GM20431 (cell line): ENCODE measurements at regions not wholly inside any gene's neighbourhood (a gene's known extent, or its start where the extent isn't known, plus 50 kb on each side); places are given as distances from the start of the nearest gene placed in this dataset.
"Not testable (repeated sequence)": the region's sequence is repeated elsewhere in the genome, so short reads cannot be mapped to it uniquely, and the experiment has no call there.

Experiments used
- in situ Hi-C: fragments of 300-500 bp; cut with MseI, MboI; formaldehyde crosslinking; loops from one replicate; pipeline ENCODE4 v1.15.0; 2020; ENCODE audit warnings: low sequenced_read_pairs; ENCODE audit not compliant: unreplicated experiment

DNA sequence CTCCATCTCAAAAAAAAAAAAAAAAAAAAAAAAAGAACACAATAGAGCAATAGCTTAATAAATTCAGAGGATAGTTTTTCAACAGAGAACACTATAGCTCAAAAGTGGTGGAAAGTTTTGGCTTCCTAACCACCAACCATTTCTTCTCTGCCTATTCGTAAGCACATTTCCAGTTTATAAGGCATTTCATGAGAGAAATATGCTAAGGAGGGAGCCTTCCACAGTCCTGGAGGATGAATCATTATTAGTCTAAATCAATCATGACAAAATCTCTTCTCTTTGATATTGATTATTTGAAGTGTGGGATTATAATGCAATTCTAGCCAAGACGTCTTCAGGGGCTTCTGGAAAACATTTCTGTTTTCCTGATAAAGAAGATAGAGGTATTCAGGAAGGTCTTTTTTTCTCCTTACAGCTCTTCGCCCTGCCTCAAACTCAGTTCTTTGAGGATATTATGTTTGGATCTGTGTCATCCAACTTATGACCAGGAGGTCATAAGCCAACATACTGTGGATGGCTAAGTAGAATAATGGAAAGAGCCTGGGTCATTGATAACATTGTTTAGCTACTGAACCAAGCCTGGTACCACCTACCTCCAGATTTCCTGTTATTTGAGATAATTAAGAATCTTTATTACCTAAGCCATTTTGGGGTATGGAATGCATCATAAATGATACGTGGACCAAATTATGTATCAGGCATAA is 207.3 kb downstream of the TRIB2 start:
- in situ Hi-C loops, result no loop called here

DNA sequence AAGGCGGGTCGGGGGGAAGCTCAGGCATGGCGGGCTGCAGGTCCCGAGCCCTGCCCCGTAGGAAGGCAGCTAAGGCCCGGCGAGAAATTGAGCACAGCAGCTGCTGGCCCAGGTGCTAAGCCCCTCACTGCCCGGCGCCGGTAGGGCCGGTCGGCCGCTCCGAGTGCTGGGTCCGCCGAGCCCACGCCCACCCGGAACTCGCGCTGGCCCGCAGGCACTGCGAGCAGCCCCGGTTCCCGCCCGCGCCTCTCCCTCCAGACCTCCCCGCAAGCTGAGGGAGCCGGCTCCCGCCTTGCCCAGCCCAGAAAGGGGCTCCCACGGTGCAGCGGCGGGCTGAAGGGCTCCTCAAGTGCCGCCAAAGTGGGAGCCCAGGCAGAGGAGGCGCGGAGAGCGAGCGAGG is 209.9 kb downstream of the TRIB2 start:
- in situ Hi-C loops, result not testable (repeated sequence)

DNA sequence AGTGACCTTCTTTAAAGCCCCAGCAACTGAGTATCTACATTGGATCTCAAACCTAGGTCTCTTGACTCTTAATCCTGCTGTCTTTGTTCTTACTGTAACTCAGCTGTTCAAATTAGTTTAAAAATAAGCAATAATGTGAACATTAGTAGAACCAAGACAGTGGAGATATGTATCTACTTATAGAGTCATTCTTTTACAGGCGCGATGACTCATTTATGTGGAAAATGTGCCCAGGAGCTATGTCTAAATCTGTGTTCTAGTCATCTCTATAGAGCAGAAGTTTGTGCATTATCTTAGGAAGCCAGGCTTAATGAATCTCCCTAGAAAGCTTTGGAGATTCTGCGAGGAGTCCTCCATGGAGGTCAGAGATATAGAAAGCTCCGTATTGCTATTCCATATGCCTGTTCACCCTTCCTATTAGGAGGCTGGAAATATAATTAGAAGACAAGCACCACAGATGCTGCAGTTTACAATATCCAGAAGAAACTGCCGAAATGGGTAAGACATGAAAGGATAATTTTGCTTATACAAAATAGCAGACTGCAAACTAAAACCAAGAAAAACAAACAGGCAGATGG is 211.6 kb downstream of the TRIB2 start:
- in situ Hi-C loops, result no loop called here

DNA sequence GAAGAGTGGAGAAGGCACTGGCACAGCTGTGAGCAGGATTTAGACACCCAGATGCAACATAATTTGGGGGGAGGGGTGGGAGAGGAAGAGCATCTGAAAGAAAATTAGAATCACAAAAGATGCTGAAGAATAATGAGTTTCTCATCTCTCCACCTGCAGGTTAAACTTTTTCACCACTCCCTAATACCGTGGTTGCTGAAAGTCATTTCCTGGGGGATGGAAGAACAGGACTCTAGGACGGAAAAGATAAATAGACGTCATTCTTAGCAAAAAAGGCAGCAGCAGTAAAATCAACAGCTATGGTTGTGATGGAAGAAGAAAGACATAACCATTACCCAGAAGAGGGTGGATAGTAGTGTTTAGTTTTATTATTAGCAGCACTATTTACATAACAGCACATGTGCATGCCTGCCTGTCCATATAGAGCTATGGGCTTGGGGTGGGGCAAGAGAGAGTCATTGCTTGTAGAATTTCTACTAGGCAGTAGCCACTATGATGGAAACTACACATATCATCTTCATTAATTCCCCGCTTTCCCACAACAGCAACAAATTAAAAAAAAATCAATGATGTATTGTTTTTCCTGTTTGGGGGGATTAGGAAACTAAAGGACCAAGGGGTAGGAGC is 212.2 kb downstream of the TRIB2 start:
- in situ Hi-C loops, result no loop called here

DNA sequence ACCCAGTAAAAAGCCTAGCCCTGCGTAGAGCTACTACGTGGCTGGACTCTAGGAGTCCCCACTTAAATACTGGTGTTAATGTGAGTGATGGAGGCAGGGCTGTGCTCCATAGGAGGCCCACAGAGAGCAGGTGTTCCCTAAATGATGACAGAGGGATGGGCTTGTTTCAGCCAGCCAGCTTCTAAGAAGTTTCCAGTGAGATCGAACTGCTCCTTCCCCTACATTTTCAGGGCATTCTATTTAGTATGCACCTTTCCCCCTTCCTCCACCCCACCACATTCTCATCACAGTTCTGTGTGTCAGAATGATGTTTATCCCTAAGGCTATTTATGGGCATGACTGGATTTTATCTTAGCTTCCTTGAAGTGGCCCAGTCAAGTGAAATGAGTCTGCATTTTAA is 213.0 kb downstream of the TRIB2 start:
- in situ Hi-C loops, result no loop called here

DNA sequence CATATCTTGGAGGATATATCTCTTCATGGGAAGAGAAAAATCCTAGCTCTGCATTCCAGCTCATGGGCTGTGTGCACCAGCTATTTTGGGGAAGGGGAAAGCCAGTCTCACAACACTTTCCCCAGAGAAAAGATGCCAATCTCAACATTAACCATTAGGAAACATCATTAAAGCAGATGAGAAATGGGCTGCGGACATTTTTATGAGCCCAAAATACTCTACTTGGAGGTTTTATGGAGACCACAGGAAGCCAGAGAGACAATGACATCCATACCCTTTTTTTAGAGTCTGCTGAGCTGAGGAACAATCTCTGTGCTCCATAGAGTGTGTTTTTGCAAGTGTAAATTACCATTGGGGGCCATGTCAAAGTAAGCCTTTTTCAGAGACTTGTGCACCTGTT is 213.7 kb downstream of the TRIB2 start:
- in situ Hi-C loops, result no loop called here

DNA sequence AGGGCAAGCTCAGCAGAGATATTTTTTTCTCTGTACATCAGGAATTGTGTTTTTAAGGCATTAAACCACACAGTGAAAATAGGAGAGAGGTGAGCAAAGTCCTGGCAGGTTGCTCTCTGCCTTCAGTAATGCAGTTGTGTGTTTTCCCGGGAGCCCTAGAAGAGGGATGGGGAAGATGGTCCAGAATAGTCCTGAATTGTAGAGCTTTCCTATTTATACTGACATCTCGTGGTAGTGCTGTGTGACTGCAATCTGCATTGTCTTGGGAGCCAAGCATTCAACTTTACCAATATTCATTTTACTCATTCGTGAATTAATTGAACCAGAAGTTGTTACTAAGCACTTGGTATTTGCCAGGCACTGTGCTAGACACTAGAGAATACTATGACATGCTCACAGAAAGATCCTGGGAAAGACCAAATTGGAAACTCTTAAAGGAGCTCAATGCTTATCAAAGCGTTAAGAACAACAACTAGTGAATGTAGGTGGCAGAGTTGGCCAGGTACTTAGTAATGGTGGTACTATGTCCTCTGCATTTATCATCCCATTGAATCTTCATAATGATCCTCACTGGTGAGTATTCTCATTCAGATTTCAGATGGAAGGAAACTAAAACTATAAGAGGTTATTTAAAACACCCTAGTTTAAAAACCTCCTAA is 214.6 kb downstream of the TRIB2 start:
- in situ Hi-C loops, result no loop called here

DNA sequence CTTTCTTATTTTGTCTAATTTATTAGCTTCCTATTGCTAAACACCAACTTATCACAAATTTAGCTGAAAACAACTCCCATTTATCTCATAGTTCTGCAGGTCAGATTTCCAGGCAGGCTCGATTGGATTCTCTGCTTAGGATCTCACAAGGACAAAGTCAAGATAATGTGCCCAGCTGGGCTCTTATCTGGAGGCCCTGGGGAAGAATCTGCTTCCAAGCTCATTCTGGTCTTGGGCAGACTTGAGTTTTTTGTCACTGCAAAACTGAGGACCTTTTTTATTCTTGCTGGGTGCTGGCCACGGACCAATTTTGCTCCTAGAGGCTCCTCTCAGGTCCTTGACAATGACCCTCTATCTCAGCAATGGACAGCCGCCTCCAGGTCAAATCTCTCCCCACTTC is 215.5 kb downstream of the TRIB2 start:
- in situ Hi-C loops, result no loop called here

DNA sequence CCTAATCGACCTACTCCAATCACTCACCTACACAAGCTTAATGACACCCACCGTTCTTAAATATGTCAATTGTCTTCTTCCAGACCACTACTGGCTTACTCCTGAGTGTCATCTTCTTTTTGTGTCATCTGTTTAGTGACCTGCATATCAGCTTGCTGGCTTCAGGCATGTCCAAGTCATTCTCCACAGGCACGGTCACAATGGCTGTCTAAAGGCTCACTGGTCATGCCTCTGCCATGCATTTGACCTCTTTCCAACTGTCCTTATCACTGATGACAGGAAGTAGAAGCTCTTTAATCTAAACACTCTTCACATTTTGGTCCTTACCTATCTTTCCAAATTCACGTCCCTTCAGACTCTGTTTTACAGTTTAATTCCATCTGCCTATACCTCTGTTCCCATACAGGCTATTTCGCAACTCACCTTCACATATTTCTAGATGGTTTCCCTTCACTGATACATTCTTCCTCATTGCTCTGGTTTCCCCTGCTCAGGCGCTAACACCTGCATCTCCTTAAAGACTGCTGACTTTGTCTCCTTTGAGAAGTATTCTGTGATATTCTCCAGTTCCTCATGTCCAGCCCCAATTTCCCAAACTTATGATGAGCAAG is 217.5 kb downstream of the TRIB2 start:
- in situ Hi-C loops, result no loop called here

DNA sequence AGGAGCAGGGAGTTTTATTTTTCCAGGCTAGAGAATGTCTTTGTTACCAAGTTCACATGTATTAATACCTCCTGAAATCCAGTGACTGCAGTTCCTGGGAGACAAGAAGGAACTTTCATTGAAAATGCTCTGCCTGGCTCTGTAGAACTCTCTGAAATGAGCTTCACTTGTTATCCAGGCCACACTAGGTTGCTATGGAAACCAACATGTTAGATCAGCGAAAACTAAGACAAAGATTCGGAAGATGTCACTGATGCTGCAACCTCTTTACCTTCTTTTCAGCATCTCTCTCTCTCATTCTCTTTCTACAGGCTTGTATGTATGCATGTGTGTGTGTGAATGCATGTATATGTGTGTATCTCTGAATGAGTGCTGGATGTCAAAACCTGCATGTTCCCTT is 218.5 kb downstream of the TRIB2 start:
- in situ Hi-C loops, result no loop called here

DNA sequence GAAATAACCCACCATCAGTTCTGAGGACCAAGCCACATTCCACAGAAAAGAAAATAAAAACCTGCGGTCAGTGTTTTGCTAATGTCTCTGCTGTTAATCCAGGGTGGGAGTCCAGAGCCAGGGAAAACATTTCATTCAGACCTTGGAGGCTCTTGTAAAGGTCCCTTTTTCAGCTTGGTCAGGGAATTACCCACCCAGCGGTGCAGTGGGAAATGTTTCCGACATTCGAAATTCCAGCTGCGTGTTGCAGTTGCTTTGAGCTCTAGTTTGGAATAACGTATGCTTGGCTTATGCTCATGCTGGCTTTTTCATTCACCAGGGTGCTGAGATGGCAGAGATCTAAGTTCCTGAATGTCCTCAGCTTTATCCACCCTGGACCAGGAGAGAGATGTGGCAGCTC is 219.1 kb downstream of the TRIB2 start:
- in situ Hi-C loops, result no loop called here

DNA sequence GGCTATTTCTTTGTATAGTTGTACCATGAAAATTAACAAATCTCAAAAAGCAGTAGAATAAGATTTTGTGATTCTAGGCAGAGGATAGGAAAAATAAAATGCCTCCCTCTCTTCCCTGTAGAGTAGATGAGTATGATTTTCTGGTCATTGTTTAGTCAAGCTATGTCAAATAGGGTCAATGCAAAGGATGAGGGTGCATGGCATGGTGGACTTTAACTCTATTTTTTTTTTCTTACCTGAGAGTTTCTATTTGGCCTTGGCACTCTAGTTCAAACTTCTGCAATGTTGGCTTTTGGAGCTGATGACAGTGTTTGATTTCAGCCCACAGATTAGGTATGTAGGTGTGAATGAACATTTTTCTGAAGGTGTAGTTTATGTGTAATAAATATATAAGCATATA is 224.5 kb downstream of the TRIB2 start:
- in situ Hi-C loops, result no loop called here

DNA sequence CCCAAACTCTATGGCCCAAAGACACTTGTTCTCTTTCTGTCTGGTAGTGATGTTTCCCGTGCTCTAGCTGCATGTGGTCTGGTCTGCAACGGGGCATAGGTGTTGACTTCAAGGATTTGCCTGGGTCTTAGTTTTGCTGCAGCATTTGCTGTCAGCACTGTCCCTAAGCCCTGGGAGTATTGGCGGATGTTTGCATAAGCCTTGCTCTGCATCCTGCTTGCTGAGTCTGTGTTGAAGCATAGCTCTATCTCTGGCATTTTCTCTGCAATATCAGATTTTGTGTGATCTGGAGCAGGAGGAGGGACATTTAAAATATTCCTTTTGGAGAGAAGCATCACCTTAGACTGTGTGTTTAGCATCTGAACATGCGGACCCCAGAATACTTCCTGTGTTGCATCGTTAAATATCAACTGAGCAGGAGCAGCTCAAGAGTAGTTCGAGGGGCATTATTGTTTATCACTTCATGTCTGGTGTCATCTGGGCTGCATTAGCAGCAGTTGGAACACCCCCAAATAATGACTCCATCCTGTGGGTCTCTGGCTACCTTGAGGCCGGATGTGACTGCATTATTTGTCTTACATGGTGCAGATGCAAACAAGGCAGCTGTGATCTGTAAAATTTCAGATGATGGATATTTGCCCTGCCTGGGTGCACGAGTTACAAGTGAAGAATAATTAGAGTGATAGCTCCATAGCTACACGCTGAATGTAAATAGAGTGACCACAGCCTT is 231.7 kb downstream of the TRIB2 start:
- in situ Hi-C loops, result no loop called here

DNA sequence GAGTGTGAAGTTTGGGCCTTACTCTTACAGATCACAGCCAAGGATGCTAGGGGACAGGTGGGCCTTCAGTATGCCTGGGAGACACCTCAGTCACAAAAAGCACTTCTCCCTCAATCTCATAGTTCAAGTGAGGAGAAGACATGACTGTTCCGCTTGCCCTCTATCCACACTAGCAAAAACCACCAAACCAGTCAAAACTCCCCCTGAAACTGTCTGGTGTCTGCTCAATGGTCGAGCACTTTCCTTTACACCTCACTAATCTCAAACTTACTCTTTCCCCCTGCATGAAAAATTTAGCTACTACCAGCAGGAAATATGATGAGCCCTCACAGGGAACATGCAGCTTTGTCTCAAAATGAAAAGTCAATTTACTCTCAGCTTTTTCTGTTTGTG is 232.2 kb downstream of the TRIB2 start:
- in situ Hi-C loops, result no loop called here

DNA sequence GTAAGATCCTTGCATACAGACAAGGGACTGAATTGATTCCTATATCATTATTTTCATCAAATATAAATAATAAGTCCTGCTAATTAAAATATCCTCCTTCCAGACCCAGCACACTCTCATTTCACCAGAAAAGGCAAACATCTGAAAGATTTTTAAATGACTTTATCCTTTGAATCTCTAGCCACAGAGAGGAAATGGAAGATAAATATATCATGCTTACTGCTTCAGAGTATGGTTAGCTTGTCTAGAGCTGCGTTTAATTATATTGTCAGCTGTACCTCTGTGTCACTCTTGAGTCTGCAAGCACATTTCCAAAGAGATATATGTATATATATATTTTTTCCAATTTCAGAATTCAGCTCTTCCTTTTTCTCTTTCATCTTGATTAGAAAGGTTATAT is 232.7 kb downstream of the TRIB2 start:
- in situ Hi-C loops, result no loop called here

DNA sequence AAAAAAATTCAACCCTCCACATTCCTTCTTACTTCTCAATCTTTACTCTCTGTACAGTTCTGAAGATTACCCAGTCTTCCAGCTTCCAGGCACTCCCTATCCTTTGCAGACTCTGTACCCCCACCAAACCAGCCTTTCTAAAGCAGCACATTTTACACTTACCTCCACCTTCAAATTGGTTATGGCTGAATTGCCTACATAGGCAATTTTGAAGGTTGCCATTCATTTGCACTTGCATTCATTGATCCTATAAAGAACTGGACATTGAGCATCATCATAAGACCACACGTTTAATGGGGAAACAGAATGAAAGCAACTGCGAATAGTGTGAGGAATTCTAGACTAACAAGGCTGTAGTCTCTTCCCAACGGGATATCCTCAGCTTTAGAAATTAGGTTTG is 233.4 kb downstream of the TRIB2 start:
- in situ Hi-C loops, result no loop called here

DNA sequence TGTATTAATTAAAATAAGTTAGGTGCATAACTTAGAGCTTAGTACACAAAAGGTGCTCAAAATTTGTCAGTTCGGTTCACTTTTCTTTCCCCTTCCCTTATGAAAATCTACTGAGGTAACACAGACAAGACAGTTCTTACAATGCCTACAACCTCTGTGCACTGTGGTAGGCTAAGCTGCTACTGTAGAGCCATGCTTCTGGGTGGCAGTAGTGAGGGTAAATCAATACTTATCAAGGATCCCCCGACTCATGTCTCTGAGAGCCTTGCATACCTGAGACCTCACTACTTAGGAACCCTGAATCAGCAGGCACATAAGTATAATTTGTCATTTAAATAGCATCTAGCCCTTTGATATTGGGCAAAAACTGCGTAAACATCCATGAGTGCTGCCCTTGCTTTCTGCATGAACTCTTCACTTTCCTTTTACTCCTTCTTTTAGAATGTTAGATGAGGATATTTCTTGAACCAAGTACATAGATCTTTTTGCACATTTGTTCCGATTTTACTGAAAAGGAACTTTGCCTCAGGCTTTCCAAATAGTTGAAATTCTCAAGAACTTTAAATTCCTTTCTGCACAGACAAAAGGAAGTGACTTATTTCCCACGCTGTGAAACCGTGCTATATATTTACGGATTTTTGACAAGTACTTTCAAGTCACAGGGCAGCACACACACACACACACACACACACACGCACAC is 234.4 kb downstream of the TRIB2 start:
- in situ Hi-C loops, result no loop called here

DNA sequence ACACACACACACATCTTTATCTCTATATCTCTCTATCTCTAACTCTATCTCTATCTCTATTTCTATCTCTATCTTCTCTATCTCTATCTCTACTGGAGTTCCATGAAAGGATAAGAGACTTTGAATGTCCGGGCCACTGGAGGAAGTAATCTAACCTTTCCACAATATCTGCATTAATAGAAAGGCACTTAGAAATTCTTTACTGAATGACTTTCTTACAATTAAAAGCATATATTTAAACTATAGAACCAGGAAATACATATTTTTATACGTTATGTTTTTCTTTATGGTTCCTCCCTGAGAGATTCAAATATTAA is 234.9 kb downstream of the TRIB2 start:
- in situ Hi-C loops, result no loop called here

DNA sequence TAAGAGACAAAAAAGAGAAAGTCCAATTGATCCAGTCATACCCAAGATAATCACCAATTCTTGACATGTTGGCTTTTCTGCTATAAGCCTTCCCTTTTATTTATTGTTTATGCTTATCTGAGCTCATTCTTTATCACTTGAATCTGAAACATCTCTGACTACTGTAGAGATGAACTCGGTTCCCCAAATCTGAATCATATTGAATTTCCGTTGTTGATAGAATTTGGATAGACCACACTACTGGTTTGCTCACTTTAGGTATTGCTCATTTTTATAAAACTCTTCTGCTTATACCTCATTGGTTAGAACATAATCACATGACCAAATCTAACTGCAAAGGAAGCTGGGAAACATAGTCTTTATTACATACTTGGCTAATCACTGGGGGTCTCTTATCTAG is 236.9 kb downstream of the TRIB2 start:
- in situ Hi-C loops, result no loop called here

DNA sequence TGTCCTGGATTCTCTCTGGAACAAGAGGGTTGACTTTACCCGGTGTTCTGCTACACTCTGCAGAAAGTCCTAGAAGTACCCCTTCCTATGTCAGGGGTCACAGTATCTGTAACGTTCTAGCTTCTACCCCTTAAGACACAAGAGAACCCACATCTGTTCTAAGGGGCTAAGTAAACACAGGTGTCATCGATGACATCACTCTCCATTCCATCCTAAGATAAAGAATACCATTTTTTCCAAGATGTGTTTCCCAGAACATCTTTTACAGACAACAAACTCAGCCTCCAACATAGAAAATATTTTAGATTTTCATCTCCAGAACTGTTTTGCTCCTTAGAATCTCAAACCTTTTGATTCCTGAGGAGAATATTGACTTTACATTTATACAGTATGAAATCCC is 239.1 kb downstream of the TRIB2 start:
- in situ Hi-C loops, result no loop called here
